Type B pancreatic cell (in vitro differentiated cells): ENCODE measurements at regions not wholly inside any gene's neighbourhood (a gene's known extent, or its start where the extent isn't known, plus 50 kb on each side); places are given as distances from the start of the nearest gene placed in this dataset.
A peak's percentile ranks its signal among the peaks of the same experiment; 100 is the strongest.

Experiments used
- DNase-seq: peaks from one replicate; pipeline ENCODE4 v3.0.0; 2021; ENCODE audit warnings: mixed read lengths; ENCODE audit not compliant: unreplicated experiment; ENCODE audit errors: extremely low spot score
- H3K27ac Mint-ChIP-seq: 2 replicates; pipeline ENCODE4 v1.8.0; 2021; ENCODE audit warnings: mild to moderate bottlenecking, mixed read lengths
- H3K27me3 Mint-ChIP-seq: 2 replicates; pipeline ENCODE4 v1.8.0; 2021; ENCODE audit warnings: mixed read lengths
- H3K36me3 Mint-ChIP-seq: 2 replicates; pipeline ENCODE4 v1.8.0; 2021; ENCODE audit warnings: mixed read lengths
- H3K4me1 Mint-ChIP-seq: one replicate; pipeline ENCODE4 v1.8.0; 2021; ENCODE audit warnings: mixed read lengths; ENCODE audit not compliant: unreplicated experiment
- H3K4me3 Mint-ChIP-seq: 2 replicates; pipeline ENCODE4 v1.8.0; 2021; ENCODE audit warnings: mild to moderate bottlenecking, mixed read lengths
- H3K9me3 Mint-ChIP-seq: 2 replicates; pipeline ENCODE4 v1.8.0; 2021; ENCODE audit warnings: mixed read lengths
- CTCF ChIP-seq: fragments of 200-600 bp; sonication (generic); conservative IDR thresholded peaks from 2 replicates; pipeline ENCODE4 v1.5.0; 2021; ENCODE audit warnings: antibody characterized with exemption, mild to moderate bottlenecking

GRCh38 chr10:3251172-3251571 is 78.6 kb upstream of the PITRM1 start:
- H3K4me3 Mint-ChIP-seq = no peak overlapping the region
- no peak overlapping the region for H3K27ac Mint-ChIP-seq
- DNase-seq = no peak
- H3K27me3 Mint-ChIP-seq = peaks cover 3% of the 10 kb centered on the region
- H3K4me1 Mint-ChIP-seq = peaks cover 9% of the 10 kb centered on the region
- no peaks in the 10 kb centered on the region for H3K9me3 Mint-ChIP-seq
- H3K36me3 Mint-ChIP-seq = no peaks in the 10 kb centered on the region
- TF ChIP-seq CTCF = no peak

- DNase-seq = no peak
- Mint-ChIP-seq H3K36me3 (no peaks in the 10 kb centered on the region), H3K4me3 (no peak overlapping the region), H3K27me3 (peaks cover 5% of the 10 kb centered on the region), H3K9me3 (no peaks in the 10 kb centered on the region), H3K4me1 (peaks cover 9% of the 10 kb centered on the region), H3K27ac (peak overlapping the region; percentile 92)
- no peak for TF ChIP-seq CTCF
These were observed 76.8 kb upstream of the PITRM1 start for GRCh38 chr10:3249307-3249889.

DNA sequence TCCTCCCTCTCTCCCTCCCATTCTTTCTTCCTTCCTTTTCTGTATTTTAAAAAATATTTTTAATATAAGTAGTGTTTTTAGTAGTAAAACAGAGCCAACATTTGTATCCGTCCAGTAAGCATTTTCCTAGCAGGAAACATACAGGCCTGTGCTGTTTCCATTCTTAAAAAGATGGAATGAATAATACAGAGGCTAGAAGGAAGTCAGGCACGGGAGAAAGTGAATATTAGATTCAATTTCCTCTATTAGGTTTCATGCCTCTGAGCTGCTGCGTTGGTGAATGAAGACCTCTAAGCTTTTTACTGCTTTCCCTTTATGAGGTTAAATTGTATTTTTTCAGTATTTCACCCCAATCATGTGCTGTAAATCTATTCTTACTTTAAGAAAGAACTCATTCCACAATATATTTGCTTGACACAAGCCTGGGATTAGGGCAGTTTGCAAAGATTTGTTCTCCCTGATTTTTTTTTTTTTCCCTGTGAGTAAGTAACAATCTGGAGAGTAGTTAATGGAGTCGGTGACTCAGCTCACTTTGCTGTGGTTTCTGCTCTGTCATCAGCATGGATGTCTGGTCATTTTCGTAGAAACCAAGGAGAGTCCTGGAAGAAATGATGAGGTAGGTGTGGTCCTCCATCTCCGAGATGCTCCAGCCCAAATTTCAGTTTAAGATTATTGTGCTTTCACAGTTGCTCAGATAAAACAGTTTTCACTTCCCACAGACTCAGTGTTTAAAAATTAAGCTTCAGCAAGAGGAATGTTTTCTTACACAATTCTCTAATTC is 76.1 kb upstream of the PITRM1 start:
- TF ChIP-seq CTCF = no peak
- peaks cover 9% of the 10 kb centered on the region for H3K4me1 Mint-ChIP-seq
- peak overlapping the region; percentile 19 for H3K4me3 Mint-ChIP-seq
- H3K36me3 Mint-ChIP-seq = no peaks in the 10 kb centered on the region
- no peaks in the 10 kb centered on the region for H3K9me3 Mint-ChIP-seq
- peak overlapping the region; percentile 92 for H3K27ac Mint-ChIP-seq
- DNase-seq = no peak
- peaks cover 5% of the 10 kb centered on the region for H3K27me3 Mint-ChIP-seq

GRCh38 chr10:3245395-3245794 is 72.8 kb upstream of the PITRM1 start:
- Mint-ChIP-seq H3K36me3 (no peaks in the 10 kb centered on the region), H3K27me3 (peaks cover 2% of the 10 kb centered on the region), H3K4me1 (peaks cover 9% of the 10 kb centered on the region), H3K4me3 (no peak overlapping the region), H3K9me3 (no peaks in the 10 kb centered on the region), H3K27ac (no peak overlapping the region)
- no peak for TF ChIP-seq CTCF
- DNase-seq = no peak

- no peak overlapping the region for H3K4me3 Mint-ChIP-seq
- H3K4me1 Mint-ChIP-seq = peaks cover 8% of the 10 kb centered on the region
- H3K36me3 Mint-ChIP-seq = no peaks in the 10 kb centered on the region
- peaks cover 12% of the 10 kb centered on the region for H3K27me3 Mint-ChIP-seq
- H3K9me3 Mint-ChIP-seq = no peaks in the 10 kb centered on the region
- no peak for DNase-seq
- TF ChIP-seq CTCF = no peak
- no peak overlapping the region for H3K27ac Mint-ChIP-seq
These were observed 69.5 kb upstream of the PITRM1 start for GRCh38 chr10:3241967-3242650.
